DND-41 (cell line): ENCODE measurements at regions not wholly inside any gene's neighbourhood (a gene's known extent, or its start where the extent isn't known, plus 50 kb on each side); places are given as distances from the start of the nearest gene placed in this dataset.

Experiments used
- ATAC-seq: fragments of 200-7000 bp; cut with Tn5 transposase; 3 replicates; pipeline ENCODE4 v1.9.1; 2021; ENCODE audit warnings: low read depth; ENCODE audit not compliant: insufficient read depth
- DNase-seq: peaks from one replicate; pipeline ENCODE4 v3.0.0-alpha.2; 2020
- H2AFZ ChIP-seq: 2 replicates; pipeline ENCODE4 v1.6.0; 2012; ENCODE audit warnings: low read depth, low read length
- H3K27ac ChIP-seq: 2 replicates; pipeline ENCODE4 v1.5.1; 2012; ENCODE audit warnings: low read length, inconsistent platforms
- H3K27me3 ChIP-seq: fragments of 200-600 bp; sonication (generic); 2 replicates; pipeline ENCODE4 v1.6.0; 2012; ENCODE audit warnings: low read length, mild to moderate bottlenecking, inconsistent platforms; ENCODE audit not compliant: insufficient read depth, poor library complexity
- H3K36me3 ChIP-seq: 2 replicates; pipeline ENCODE4 v1.5.1; 2012; ENCODE audit warnings: low read length, inconsistent platforms; ENCODE audit not compliant: insufficient read depth
- H3K4me1 ChIP-seq: 2 replicates; pipeline ENCODE4 v1.5.1; 2012; ENCODE audit warnings: mild to moderate bottlenecking, low read length; ENCODE audit not compliant: insufficient read depth
- H3K4me2 ChIP-seq: 2 replicates; pipeline ENCODE4 v1.6.0; 2012; ENCODE audit warnings: mild to moderate bottlenecking, moderate library complexity, low read length, inconsistent platforms; ENCODE audit not compliant: insufficient read depth
- H3K4me3 ChIP-seq, 2 experiments: fragments of 200-600 bp in 1 of 2; shearing (Covaris generic) in 1 of 2; 2 replicates each; pipeline ENCODE4 v1.5.1; 2012 to 2016; ENCODE audit warnings: inconsistent platforms in 2 of 2, low read length in 2 of 2, mild to moderate bottlenecking in 2 of 2, low read depth in 1 of 2, moderate library complexity in 1 of 2
- H3K79me2 ChIP-seq: 2 replicates; pipeline ENCODE4 v1.6.0; 2012; ENCODE audit warnings: low read length, inconsistent platforms; ENCODE audit not compliant: insufficient read depth
- H3K9ac ChIP-seq: 2 replicates; pipeline ENCODE4 v1.6.0; 2012; ENCODE audit warnings: low read depth, mild to moderate bottlenecking, inconsistent platforms, low read length, moderate library complexity
- H3K9me3 ChIP-seq: 2 replicates; pipeline ENCODE4 v1.5.1; 2012; ENCODE audit warnings: low read length, moderate library complexity, mild to moderate bottlenecking, inconsistent platforms; ENCODE audit not compliant: insufficient read depth, severe bottlenecking
- H4K20me1 ChIP-seq: 2 replicates; pipeline ENCODE4 v1.6.0; 2012; ENCODE audit warnings: low read length; ENCODE audit not compliant: insufficient read depth
- EZH2 ChIP-seq: IDR thresholded peaks from 3 replicates; pipeline ENCODE4 v1.6.1; 2012; ENCODE audit warnings: borderline replicate concordance, low read depth, mild to moderate bottlenecking, moderate library complexity, low read length, inconsistent platforms; ENCODE audit not compliant: severe bottlenecking
- TF ChIP-seq, protein P1 (sequence below): IDR thresholded peaks from 2 replicates; pipeline ENCODE4 v1.5.1; 2012; ENCODE audit warnings: borderline replicate concordance, low read length, moderate library complexity, mild to moderate bottlenecking; ENCODE audit not compliant: poor library complexity, severe bottlenecking; ENCODE audit errors: extremely low read depth

DNA sequence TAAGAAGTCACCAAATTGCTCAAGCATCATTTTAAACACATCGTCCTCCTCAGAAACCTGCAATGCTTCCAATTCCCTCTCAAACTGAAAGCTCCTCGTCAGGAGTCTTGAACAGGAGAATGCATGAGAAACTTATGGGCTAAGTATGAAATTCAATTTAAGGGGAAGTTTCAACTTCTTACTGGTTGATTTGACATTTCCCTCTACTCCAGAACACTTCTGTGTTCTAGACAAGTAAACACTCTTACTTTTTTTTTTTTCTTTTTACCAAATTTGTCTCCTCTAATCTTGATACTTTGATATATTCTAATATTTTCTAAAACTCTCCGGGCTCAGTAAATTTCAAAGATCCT lies 181.7 kb downstream of the RSL24D1 start:
- no peak for ATAC-seq

DNA sequence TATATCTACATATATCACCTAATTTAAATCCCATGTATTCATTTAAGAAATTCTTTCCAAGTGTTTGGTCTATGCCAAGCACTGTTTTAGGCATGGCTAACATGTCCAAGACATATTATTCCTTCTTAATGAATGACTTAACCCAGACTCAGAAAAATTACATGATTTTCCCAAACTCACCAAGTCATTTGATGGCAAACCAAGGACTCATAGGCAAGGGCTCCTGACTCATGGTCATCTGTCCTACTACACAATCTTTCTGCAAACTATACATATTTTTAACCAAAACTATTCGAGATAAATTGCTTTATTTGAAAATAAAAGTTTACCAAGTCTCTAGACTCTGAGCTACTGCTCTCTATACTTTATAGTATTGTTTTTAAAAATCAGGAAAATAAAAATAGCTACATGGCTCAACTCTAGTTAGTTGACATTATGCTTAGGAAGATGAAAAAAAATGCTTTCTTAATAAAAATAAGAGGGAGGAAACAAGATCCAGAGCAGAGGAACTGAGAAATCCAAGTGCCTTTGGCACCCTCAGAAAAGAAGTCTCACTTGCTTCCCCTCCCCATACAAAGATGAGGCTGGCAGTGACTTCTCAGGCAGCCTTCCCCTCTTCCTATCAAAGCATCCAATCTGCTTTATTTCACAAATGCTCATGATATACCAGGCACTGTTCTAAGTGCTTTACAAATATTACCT lies 182.2 kb downstream of the RSL24D1 start:
- H3K9me3 ChIP-seq = no peaks in the 10 kb centered on the region
- no peak for ATAC-seq
- H2AFZ ChIP-seq = no peak overlapping the region

More for the DNA sequence above, 181.7 kb downstream of the RSL24D1 start:
- Histone ChIP-seq H3K36me3 (no peaks in the 10 kb centered on the region), H4K20me1 (no peaks in the 10 kb centered on the region), H3K4me1 (no peaks in the 10 kb centered on the region), H3K4me3 (no peak overlapping the region), H3K9ac (no peak overlapping the region), H3K79me2 (no peaks in the 10 kb centered on the region), H2AFZ (no peak overlapping the region), H3K27ac (no peak overlapping the region), H3K27me3 (no peaks in the 10 kb centered on the region), H3K4me2 (no peak overlapping the region), H3K9me3 (no peaks in the 10 kb centered on the region)
- DNase-seq = no peak
- TF ChIP-seq, protein P1, sequence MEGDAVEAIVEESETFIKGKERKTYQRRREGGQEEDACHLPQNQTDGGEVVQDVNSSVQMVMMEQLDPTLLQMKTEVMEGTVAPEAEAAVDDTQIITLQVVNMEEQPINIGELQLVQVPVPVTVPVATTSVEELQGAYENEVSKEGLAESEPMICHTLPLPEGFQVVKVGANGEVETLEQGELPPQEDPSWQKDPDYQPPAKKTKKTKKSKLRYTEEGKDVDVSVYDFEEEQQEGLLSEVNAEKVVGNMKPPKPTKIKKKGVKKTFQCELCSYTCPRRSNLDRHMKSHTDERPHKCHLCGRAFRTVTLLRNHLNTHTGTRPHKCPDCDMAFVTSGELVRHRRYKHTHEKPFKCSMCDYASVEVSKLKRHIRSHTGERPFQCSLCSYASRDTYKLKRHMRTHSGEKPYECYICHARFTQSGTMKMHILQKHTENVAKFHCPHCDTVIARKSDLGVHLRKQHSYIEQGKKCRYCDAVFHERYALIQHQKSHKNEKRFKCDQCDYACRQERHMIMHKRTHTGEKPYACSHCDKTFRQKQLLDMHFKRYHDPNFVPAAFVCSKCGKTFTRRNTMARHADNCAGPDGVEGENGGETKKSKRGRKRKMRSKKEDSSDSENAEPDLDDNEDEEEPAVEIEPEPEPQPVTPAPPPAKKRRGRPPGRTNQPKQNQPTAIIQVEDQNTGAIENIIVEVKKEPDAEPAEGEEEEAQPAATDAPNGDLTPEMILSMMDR = no peak
- no peak for TF ChIP-seq EZH2

DNA sequence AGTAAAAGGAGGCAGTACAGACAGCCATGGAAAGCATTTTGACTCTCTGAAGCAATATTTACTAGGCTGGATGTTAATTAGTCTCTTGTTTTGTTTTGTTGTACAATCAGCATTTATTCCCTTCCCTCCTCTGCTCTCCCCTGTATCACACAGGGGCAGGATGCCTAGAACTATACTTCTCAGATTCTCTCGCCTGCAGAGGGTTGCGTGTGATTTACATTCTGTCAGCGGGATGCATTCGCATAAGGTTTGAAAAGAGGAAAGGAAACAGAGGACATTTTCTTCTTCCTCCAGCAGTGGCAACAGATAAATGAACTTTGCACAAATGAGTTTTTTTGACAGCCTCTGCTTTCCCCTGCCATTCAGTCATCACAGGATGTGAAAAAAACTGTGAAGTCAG lies 188.3 kb downstream of the RSL24D1 start:
- no peak overlapping the region for H3K4me2 ChIP-seq
- no peak overlapping the region for H3K4me3 ChIP-seq
- H3K9me3 ChIP-seq = no peaks in the 10 kb centered on the region
- ATAC-seq (no peak), DNase-seq (no peak)
- no peak overlapping the region for H3K9ac ChIP-seq
- H2AFZ ChIP-seq = no peak overlapping the region
- no peaks in the 10 kb centered on the region for H4K20me1 ChIP-seq
- H3K4me1 ChIP-seq = no peaks in the 10 kb centered on the region
- H3K27me3 ChIP-seq = no peaks in the 10 kb centered on the region
- no peaks in the 10 kb centered on the region for H3K36me3 ChIP-seq
- TF ChIP-seq, protein P1 = no peak
- TF ChIP-seq EZH2 = no peak
- no peaks in the 10 kb centered on the region for H3K79me2 ChIP-seq
- H3K27ac ChIP-seq = no peak overlapping the region

More for the DNA sequence above, 182.2 kb downstream of the RSL24D1 start:
- Histone ChIP-seq H3K4me1 (no peaks in the 10 kb centered on the region), H3K27ac (no peak overlapping the region), H3K36me3 (no peaks in the 10 kb centered on the region), H3K9ac (no peak overlapping the region), H3K4me2 (no peak overlapping the region), H3K27me3 (no peaks in the 10 kb centered on the region), H3K4me3 (no peak overlapping the region), H4K20me1 (no peaks in the 10 kb centered on the region), H3K79me2 (no peaks in the 10 kb centered on the region)
- TF ChIP-seq, protein P1 = no peak
- TF ChIP-seq EZH2 = no peak
- no peak for DNase-seq

DNA sequence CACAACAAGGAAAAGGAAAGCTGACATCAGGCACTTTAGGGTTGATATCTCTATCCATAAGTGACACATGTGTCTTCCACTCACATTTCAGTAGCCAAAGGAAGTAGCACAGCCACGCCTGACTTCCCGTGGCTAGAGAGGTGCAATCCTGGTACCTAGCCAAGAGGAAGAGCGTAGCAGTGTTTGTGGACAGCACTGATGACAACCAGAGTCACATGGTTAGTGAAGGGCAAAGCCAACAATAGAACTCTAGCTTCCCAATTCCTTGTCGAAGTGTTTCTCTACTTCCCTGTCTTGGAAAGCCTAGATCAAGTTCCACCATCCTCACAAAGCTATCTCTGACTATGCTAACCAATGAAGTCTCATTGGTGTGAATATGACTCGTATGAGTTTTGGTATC lies 189.2 kb downstream of the RSL24D1 start:
- Histone ChIP-seq H3K4me3 (no peak overlapping the region), H2AFZ (no peak overlapping the region), H3K4me1 (no peaks in the 10 kb centered on the region), H3K27me3 (no peaks in the 10 kb centered on the region), H3K79me2 (no peaks in the 10 kb centered on the region), H3K9me3 (no peaks in the 10 kb centered on the region), H4K20me1 (no peaks in the 10 kb centered on the region), H3K27ac (no peak overlapping the region), H3K4me2 (no peak overlapping the region), H3K9ac (no peak overlapping the region), H3K36me3 (no peaks in the 10 kb centered on the region)
- ATAC-seq = no peak
- TF ChIP-seq, protein P1 = no peak
- no peak for TF ChIP-seq EZH2
- DNase-seq = no peak
